OCI-LY7 (cell line): ENCODE measurements at regions not wholly inside any gene's neighbourhood (a gene's known extent, or its start where the extent isn't known, plus 50 kb on each side); places are given as distances from the start of the nearest gene placed in this dataset.

Experiments
- BruUV-seq: library from RNA; stranded (reverse); fragments of 400-500 nt; replicated peaks from 2 replicates; lab custom pipeline; 2021; lab: Mats Ljungman, UMichigan
- CTCF ChIA-PET: fragments of 300-600 bp; sonication (Branson Sonifier 250); formaldehyde crosslinking; loops from one replicate; lab custom pipeline; 2022; ENCODE audit warnings: antibody characterized with exemption; ENCODE audit not compliant: unreplicated experiment; lab: Charles Lee
- POLR2A ChIA-PET: fragments of 300-600 bp; sonication (Branson Sonifier 250); formaldehyde crosslinking; loops from one replicate; lab custom pipeline; 2022; ENCODE audit warnings: antibody characterized with exemption; lab: Charles Lee
- DNase-seq: peaks from one replicate; pipeline ENCODE4 v3.0.0-alpha.2; 2015; ENCODE audit warnings: low spot score
- H2AFZ ChIP-seq: fragments of 200-600 bp; sonication (generic), shearing (Covaris generic); 2 replicates; pipeline ENCODE4 v1.6.1; 2014; ENCODE audit warnings: mild to moderate bottlenecking, antibody characterized with exemption, low read length, moderate library complexity
- H3K27ac ChIP-seq: fragments of 200-600 bp; sonication (generic); 2 replicates; pipeline ENCODE4 v1.5.1; 2014; ENCODE audit warnings: mixed run types, low read depth, mild to moderate bottlenecking, moderate library complexity, low read length, inconsistent platforms; ENCODE audit not compliant: poor library complexity, severe bottlenecking
- H3K36me3 ChIP-seq: fragments of 200-600 bp; sonication (generic); 2 replicates; pipeline ENCODE4 v1.6.1; 2014; ENCODE audit warnings: mild to moderate bottlenecking, antibody characterized with exemption, low read length, moderate library complexity, mixed read lengths; ENCODE audit not compliant: insufficient read depth
- H3K4me1 ChIP-seq: fragments of 200-600 bp; sonication (generic); 2 replicates; pipeline ENCODE4 v1.5.1; 2014; ENCODE audit warnings: mild to moderate bottlenecking, low read length; ENCODE audit not compliant: insufficient read depth, poor library complexity, severe bottlenecking
- H3K4me2 ChIP-seq: fragments of 200-600 bp; sonication (generic); 2 replicates; pipeline ENCODE4 v1.6.1; 2014; ENCODE audit warnings: mild to moderate bottlenecking, low read length
- H3K4me3 ChIP-seq: fragments of 200-600 bp; sonication (generic); 2 replicates; pipeline ENCODE4 v1.5.1; 2014; ENCODE audit warnings: mild to moderate bottlenecking, low read depth, low read length; ENCODE audit not compliant: poor library complexity, severe bottlenecking
- H3K79me2 ChIP-seq: fragments of 200-600 bp; sonication (generic); 2 replicates; pipeline ENCODE4 v1.6.1; 2016; ENCODE audit warnings: low read depth, mild to moderate bottlenecking, low read length, moderate library complexity, mixed read lengths; ENCODE audit not compliant: insufficient read depth
- H3K9me2 ChIP-seq: fragments of 200-600 bp; sonication (generic); 2 replicates; pipeline ENCODE4 v1.6.1; 2016; ENCODE audit warnings: mild to moderate bottlenecking, low read length, mixed read lengths; ENCODE audit not compliant: insufficient read depth
- H3K9me3 ChIP-seq: fragments of 200-600 bp; sonication (generic); 2 replicates; pipeline ENCODE4 v1.6.1; 2014; ENCODE audit warnings: mild to moderate bottlenecking, mixed run types, low read length, mixed read lengths
- H4K20me1 ChIP-seq: fragments of 200-600 bp; sonication (generic); 2 replicates; pipeline ENCODE4 v1.6.1; 2014; ENCODE audit warnings: mild to moderate bottlenecking, antibody characterized with exemption, low read length, moderate library complexity, mixed read lengths; ENCODE audit not compliant: insufficient read depth
- EZH2phosphoT487 ChIP-seq: fragments of 200-600 bp; sonication (generic); IDR thresholded peaks from 2 replicates; pipeline ENCODE4 v1.6.1; 2018; ENCODE audit warnings: low read depth, borderline replicate concordance, mild to moderate bottlenecking, mixed run types, antibody characterized with exemption, low read length, moderate library complexity, mixed read lengths
- intact Hi-C: fragments of 100-400 bp; cut with micrococcal nuclease; formaldehyde crosslinking; loops from one replicate; pipeline ENCODE4 v1.10.0; 2022; ENCODE audit not compliant: unreplicated experiment
- TF ChIP-seq, protein P1 (sequence below): fragments of 200-600 bp; sonication (generic); conservative IDR thresholded peaks from 2 replicates; pipeline ENCODE4 v1.5.1; 2014; ENCODE audit warnings: mild to moderate bottlenecking, antibody characterized with exemption, low read length, moderate library complexity, mixed read lengths

DNA sequence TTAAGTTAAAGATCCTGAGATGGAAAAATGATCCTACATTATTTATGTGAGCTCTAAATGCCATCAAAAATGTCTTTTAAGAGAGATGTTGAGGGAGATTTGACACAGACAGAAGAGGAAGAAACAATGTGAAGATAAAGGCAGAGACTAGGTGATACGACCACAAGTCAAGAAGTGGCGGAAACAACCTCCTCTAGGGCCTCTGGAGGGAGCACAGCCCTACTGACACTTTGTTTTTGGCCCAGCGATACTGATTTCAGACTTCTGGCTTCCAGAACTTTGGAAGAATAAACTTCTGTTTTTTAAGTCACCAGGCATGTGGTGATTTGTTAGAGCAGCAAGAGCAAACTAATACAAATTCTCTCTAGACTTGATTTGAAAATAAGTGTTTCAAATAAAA is 1216.1 kb downstream of the FSTL5 start:
- Histone ChIP-seq H3K4me3 (no peak overlapping the region), H3K9me3 (no peaks in the 10 kb centered on the region; the same call in 1 of the 2 replicates), H3K27ac (no peak overlapping the region), H3K9me2 (no peaks in the 10 kb centered on the region), H4K20me1 (no peaks in the 10 kb centered on the region), H2AFZ (no peak overlapping the region), H3K79me2 (no peaks in the 10 kb centered on the region), H3K4me2 (no peak overlapping the region), H3K4me1 (no peaks in the 10 kb centered on the region), H3K36me3 (no peaks in the 10 kb centered on the region)
- ChIA-PET POLR2A (interaction anchor here (0.6 kb wide), 1 partner anchor 59 kb away, joined by 3 read pairs; no protein-coding TSS in a partner anchor), CTCF (no interaction called here)
- intact Hi-C loops = no loop called here
- no peak for DNase-seq
- TF ChIP-seq, protein P1, sequence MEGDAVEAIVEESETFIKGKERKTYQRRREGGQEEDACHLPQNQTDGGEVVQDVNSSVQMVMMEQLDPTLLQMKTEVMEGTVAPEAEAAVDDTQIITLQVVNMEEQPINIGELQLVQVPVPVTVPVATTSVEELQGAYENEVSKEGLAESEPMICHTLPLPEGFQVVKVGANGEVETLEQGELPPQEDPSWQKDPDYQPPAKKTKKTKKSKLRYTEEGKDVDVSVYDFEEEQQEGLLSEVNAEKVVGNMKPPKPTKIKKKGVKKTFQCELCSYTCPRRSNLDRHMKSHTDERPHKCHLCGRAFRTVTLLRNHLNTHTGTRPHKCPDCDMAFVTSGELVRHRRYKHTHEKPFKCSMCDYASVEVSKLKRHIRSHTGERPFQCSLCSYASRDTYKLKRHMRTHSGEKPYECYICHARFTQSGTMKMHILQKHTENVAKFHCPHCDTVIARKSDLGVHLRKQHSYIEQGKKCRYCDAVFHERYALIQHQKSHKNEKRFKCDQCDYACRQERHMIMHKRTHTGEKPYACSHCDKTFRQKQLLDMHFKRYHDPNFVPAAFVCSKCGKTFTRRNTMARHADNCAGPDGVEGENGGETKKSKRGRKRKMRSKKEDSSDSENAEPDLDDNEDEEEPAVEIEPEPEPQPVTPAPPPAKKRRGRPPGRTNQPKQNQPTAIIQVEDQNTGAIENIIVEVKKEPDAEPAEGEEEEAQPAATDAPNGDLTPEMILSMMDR = no peak
- TF ChIP-seq EZH2phosphoT487 = no peak
- BruUV-seq = no TSS peak

DNA sequence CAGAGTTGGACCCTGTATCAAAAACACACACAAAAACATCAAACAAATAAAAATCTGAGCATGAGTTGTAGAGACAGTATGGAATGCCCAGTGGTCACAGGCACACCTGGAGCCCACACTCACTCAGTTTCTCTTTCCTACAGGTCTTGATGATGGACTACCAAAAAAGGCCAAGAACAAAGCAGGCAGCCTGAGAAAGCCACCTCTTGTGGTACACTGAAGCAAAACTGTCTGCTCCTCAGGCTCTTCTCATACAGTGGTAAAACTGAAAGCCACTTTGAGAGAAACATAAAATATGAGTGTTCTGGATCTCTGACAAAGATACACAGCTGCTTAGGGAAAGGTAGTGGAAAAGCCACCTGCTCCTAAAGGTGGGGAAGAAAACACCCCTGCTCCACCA is 1206.9 kb downstream of the FSTL5 start:
- Histone ChIP-seq H3K4me1 (no peaks in the 10 kb centered on the region), H3K4me3 (no peak overlapping the region), H3K9me3 (no peaks in the 10 kb centered on the region), H3K27ac (no peak overlapping the region), H3K9me2 (no peaks in the 10 kb centered on the region), H4K20me1 (no peaks in the 10 kb centered on the region), H3K36me3 (no peaks in the 10 kb centered on the region), H3K4me2 (no peak overlapping the region), H2AFZ (no peak overlapping the region), H3K79me2 (no peaks in the 10 kb centered on the region)
- BruUV-seq = no TSS peak
- POLR2A ChIA-PET = no interaction called here
- no peak for DNase-seq
- CTCF ChIA-PET = no interaction called here
- no peak for TF ChIP-seq EZH2phosphoT487
- TF ChIP-seq, protein P1 = no peak
- intact Hi-C loops = no loop called here

DNA sequence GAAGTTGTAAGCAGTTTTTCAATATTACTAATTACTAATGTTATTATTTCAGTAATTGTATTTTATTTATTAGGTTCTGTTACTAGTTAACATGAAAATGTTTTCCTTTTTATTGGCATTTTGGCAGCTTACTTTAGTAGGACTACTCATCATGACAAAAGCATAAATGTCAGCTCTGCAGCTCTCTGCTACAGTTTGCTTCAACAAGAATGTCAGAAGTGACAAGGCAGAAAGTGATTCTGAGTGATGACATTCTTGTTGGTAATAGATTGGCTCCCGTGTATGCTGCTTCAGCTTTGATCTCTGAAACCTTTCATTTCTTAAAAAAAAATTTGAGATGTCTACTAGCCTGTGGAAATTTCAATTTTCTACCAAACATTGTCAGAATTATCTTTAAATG is 1193.9 kb downstream of the FSTL5 start:
- TF ChIP-seq, protein P1 = no peak
- no peak for TF ChIP-seq EZH2phosphoT487
- CTCF ChIA-PET = no interaction called here

More for the DNA sequence above, 1193.9 kb downstream of the FSTL5 start:
- POLR2A ChIA-PET = no interaction called here
- H3K4me2 ChIP-seq = no peak overlapping the region
- no peaks in the 10 kb centered on the region for H3K36me3 ChIP-seq
- no peaks in the 10 kb centered on the region for H3K79me2 ChIP-seq
- H3K9me2 ChIP-seq = no peaks in the 10 kb centered on the region
- intact Hi-C loops = no loop called here
- no peak overlapping the region for H3K27ac ChIP-seq
- H4K20me1 ChIP-seq = no peaks in the 10 kb centered on the region
- no peaks in the 10 kb centered on the region for H3K4me1 ChIP-seq
- H2AFZ ChIP-seq = no peak overlapping the region
- no peaks in the 10 kb centered on the region for H3K9me3 ChIP-seq
- H3K4me3 ChIP-seq = no peak overlapping the region
- no peak for DNase-seq
- no TSS peak for BruUV-seq
